Stimulated activated CD8-positive, alpha-beta memory T cell treated with anti-CD3 and anti-CD28 coated beads, Interleukin-15, amount 100 ng/mL, for 48 hours (primary cell): ENCODE measurements at regions not wholly inside any gene's neighbourhood (a gene's known extent, or its start where the extent isn't known, plus 50 kb on each side); places are given as distances from the start of the nearest gene placed in this dataset.
"Not testable (repeated sequence)": the region's sequence is repeated elsewhere in the genome, so short reads cannot be mapped to it uniquely, and the experiment has no call there.

Experiments
- DNase-seq, 2 donors: peaks; one replicate each; pipeline ENCODE4 v3.0.0-alpha.2; 2020; ENCODE audit warnings: low read depth in 2 of 2

GRCh38 chr1:168457296-168457695 lies 86.5 kb downstream of the XCL2 start:
- not testable (repeated sequence) for DNase-seq

- DNase-seq = no peak
Measured at GRCh38 chr1:168455764-168456163, 88.0 kb downstream of the XCL2 start.

GRCh38 chr1:168454211-168454815 lies 89.5 kb downstream of the XCL2 start:
- no peak for DNase-seq

- no peak for DNase-seq
Measured at GRCh38 chr1:168453056-168453455, 90.7 kb downstream of the XCL2 start.

- DNase-seq = no peak
Measured at GRCh38 chr1:168452329-168452728, 91.5 kb downstream of the XCL2 start.

- no peak for DNase-seq
Measured at GRCh38 chr1:168447871-168448270, 95.9 kb downstream of the XCL2 start.

GRCh38 chr1:168446081-168446480 lies 97.7 kb downstream of the XCL2 start:
- DNase-seq = no peak

- DNase-seq = no peak
Measured at GRCh38 chr1:168443899-168444298, 99.9 kb downstream of the XCL2 start.

- DNase-seq = no peak
Measured at GRCh38 chr1:168443356-168443755, 100.4 kb downstream of the XCL2 start.

GRCh38 chr1:168442931-168443330 lies 100.9 kb downstream of the XCL2 start:
- no peak for DNase-seq

- no peak for DNase-seq
Measured at GRCh38 chr1:168441745-168442144, 102.1 kb downstream of the XCL2 start.

- peak; percentile 69 to 72 for DNase-seq
Measured at GRCh38 chr1:168439456-168440375, 104.1 kb downstream of the XCL2 start.

GRCh38 chr1:168438626-168439025 lies 105.2 kb downstream of the XCL2 start:
- no peak for DNase-seq

- no peak for DNase-seq
Measured at GRCh38 chr1:168437821-168438220, 106.0 kb downstream of the XCL2 start.

- DNase-seq = no peak
Measured at GRCh38 chr1:168435439-168435838, 108.4 kb downstream of the XCL2 start.

GRCh38 chr1:168433238-168433637 lies 110.6 kb downstream of the XCL2 start:
- DNase-seq = no peak

- DNase-seq = no peak
Measured at GRCh38 chr1:168431882-168432281, 111.9 kb downstream of the XCL2 start.

- DNase-seq = no peak
Measured at GRCh38 chr1:168430321-168430720, 113.5 kb downstream of the XCL2 start.

- DNase-seq = no peak
Measured at GRCh38 chr1:168428063-168428731, 115.6 kb downstream of the XCL2 start.

- DNase-seq = no peak
Measured at GRCh38 chr1:168427051-168427450, 116.7 kb downstream of the XCL2 start.

- DNase-seq = no peak
Measured at GRCh38 chr1:168424281-168424680, 119.5 kb downstream of the XCL2 start.

- DNase-seq = no peak
Measured at GRCh38 chr1:168422203-168422847, 121.5 kb downstream of the XCL2 start.
